ENCODE measurements at regions not wholly inside any gene's neighbourhood (a gene's known extent, or its start where the extent isn't known, plus 50 kb on each side); places are given as distances from the start of the nearest gene placed in this dataset.
"Not testable (repeated sequence)": the region's sequence is repeated elsewhere in the genome, so short reads cannot be mapped to it uniquely, and the experiment has no call there.

GRCh38 chr18:64734063-64734462 is 585.2 kb upstream of the LINC00305 start:
- H3K36me3 ChIP-seq (ENCODE audit: insufficient read depth, insufficient read length, low read length), result no peaks in the 10 kb centered on the region
- no peaks in the 10 kb centered on the region for H3K4me1 ChIP-seq (ENCODE audit: insufficient read depth, insufficient read length)

GRCh38 chr18:64725657-64726056 is 576.8 kb upstream of the LINC00305 start:
- H3K36me3 ChIP-seq (ENCODE audit: insufficient read depth, insufficient read length, low read length); H3K4me3 ChIP-seq (ENCODE audit: insufficient read length, low read depth); H3K27me3 ChIP-seq (ENCODE audit: insufficient read depth, insufficient read length); H3K4me1 ChIP-seq (ENCODE audit: insufficient read depth, insufficient read length); DNase-seq (ENCODE audit: low read depth, low spot score); H3K9me3 ChIP-seq (ENCODE audit: insufficient read depth, low read length); H3K9ac ChIP-seq (ENCODE audit: insufficient read length, low read depth): not testable (repeated sequence)

More at GRCh38 chr18:64734063-64734462, 585.2 kb upstream of the LINC00305 start:
- DNase-seq (ENCODE audit: low read depth, low spot score), result no peak
- H3K9ac ChIP-seq (ENCODE audit: insufficient read length, low read depth), result no peak overlapping the region
- no peaks in the 10 kb centered on the region for H3K27me3 ChIP-seq (ENCODE audit: insufficient read depth, insufficient read length)
- TF ChIP-seq YY1 (IDR thresholded peaks at IDR 0.05; ENCODE audit: insufficient read depth, insufficient read length) (no peak), SUZ12 (IDR thresholded peaks at IDR 0.05; ENCODE audit: extremely low read depth, insufficient read depth, insufficient read length) (no peak), ZNF274 (IDR thresholded peaks at IDR 0.05; ENCODE audit: low read depth, low read length) (no peak)
- H3K9me3 ChIP-seq (ENCODE audit: insufficient read depth, low read length), result no peaks in the 10 kb centered on the region
- no peak overlapping the region for H3K4me3 ChIP-seq (ENCODE audit: insufficient read length, low read depth)

- H3K9ac ChIP-seq (ENCODE audit: insufficient read length, low read depth), result no peak overlapping the region
- no peaks in the 10 kb centered on the region for H3K36me3 ChIP-seq (ENCODE audit: insufficient read depth, insufficient read length, low read length)
- no peak for TF ChIP-seq YY1 (IDR thresholded peaks at IDR 0.05; ENCODE audit: insufficient read depth, insufficient read length)
- TF ChIP-seq SUZ12 (IDR thresholded peaks at IDR 0.05; ENCODE audit: extremely low read depth, insufficient read depth, insufficient read length), result no peak
- no peaks in the 10 kb centered on the region for H3K9me3 ChIP-seq (ENCODE audit: insufficient read depth, low read length)
- H3K4me1 ChIP-seq (ENCODE audit: insufficient read depth, insufficient read length), result no peaks in the 10 kb centered on the region
- no peak overlapping the region for H3K4me3 ChIP-seq (ENCODE audit: insufficient read length, low read depth)
- DNase-seq (ENCODE audit: low read depth, low spot score), result no peak
- H3K27me3 ChIP-seq (ENCODE audit: insufficient read depth, insufficient read length), result no peaks in the 10 kb centered on the region
Measured at GRCh38 chr18:64720781-64721464, 572.0 kb upstream of the LINC00305 start.

- Histone ChIP-seq H3K36me3 (ENCODE audit: insufficient read depth, insufficient read length, low read length) (no peaks in the 10 kb centered on the region), H3K9ac (ENCODE audit: insufficient read length, low read depth) (no peak overlapping the region), H3K9me3 (ENCODE audit: insufficient read depth, low read length) (no peaks in the 10 kb centered on the region), H3K4me3 (ENCODE audit: insufficient read length, low read depth) (no peak overlapping the region), H3K4me1 (ENCODE audit: insufficient read depth, insufficient read length) (no peaks in the 10 kb centered on the region), H3K27me3 (ENCODE audit: insufficient read depth, insufficient read length) (no peaks in the 10 kb centered on the region)
- DNase-seq (ENCODE audit: low read depth, low spot score), result no peak
- TF ChIP-seq SUZ12 (IDR thresholded peaks at IDR 0.05; ENCODE audit: extremely low read depth, insufficient read depth, insufficient read length) (no peak), YY1 (IDR thresholded peaks at IDR 0.05; ENCODE audit: insufficient read depth, insufficient read length) (no peak)
Measured at GRCh38 chr18:64718808-64719207, 569.9 kb upstream of the LINC00305 start.

- Histone ChIP-seq H3K27me3 (ENCODE audit: insufficient read depth, insufficient read length) (no peaks in the 10 kb centered on the region), H3K4me3 (ENCODE audit: insufficient read length, low read depth) (no peak overlapping the region), H3K36me3 (ENCODE audit: insufficient read depth, insufficient read length, low read length) (no peaks in the 10 kb centered on the region), H3K9ac (ENCODE audit: insufficient read length, low read depth) (no peak overlapping the region), H3K4me1 (ENCODE audit: insufficient read depth, insufficient read length) (no peaks in the 10 kb centered on the region), H3K9me3 (ENCODE audit: insufficient read depth, low read length) (no peaks in the 10 kb centered on the region)
- DNase-seq (ENCODE audit: low read depth, low spot score), result no peak
- TF ChIP-seq YY1 (IDR thresholded peaks at IDR 0.05; ENCODE audit: insufficient read depth, insufficient read length), result no peak
- no peak for TF ChIP-seq ZNF274 (IDR thresholded peaks at IDR 0.05; ENCODE audit: low read depth, low read length)
- no peak for TF ChIP-seq SUZ12 (IDR thresholded peaks at IDR 0.05; ENCODE audit: extremely low read depth, insufficient read depth, insufficient read length)
Measured at GRCh38 chr18:64717026-64717425, 568.1 kb upstream of the LINC00305 start.

- no peaks in the 10 kb centered on the region for H3K4me1 ChIP-seq (ENCODE audit: insufficient read depth, insufficient read length)
- DNase-seq (ENCODE audit: low read depth, low spot score), result no peak
- H3K9me3 ChIP-seq (ENCODE audit: insufficient read depth, low read length), result no peaks in the 10 kb centered on the region
- H3K36me3 ChIP-seq (ENCODE audit: insufficient read depth, insufficient read length, low read length), result no peaks in the 10 kb centered on the region
- no peaks in the 10 kb centered on the region for H3K27me3 ChIP-seq (ENCODE audit: insufficient read depth, insufficient read length)
- TF ChIP-seq SUZ12 (IDR thresholded peaks at IDR 0.05; ENCODE audit: extremely low read depth, insufficient read depth, insufficient read length) (no peak), YY1 (IDR thresholded peaks at IDR 0.05; ENCODE audit: insufficient read depth, insufficient read length) (no peak), ZNF274 (IDR thresholded peaks at IDR 0.05; ENCODE audit: low read depth, low read length) (no peak)
- no peak overlapping the region for H3K9ac ChIP-seq (ENCODE audit: insufficient read length, low read depth)
- no peak overlapping the region for H3K4me3 ChIP-seq (ENCODE audit: insufficient read length, low read depth)
Measured at GRCh38 chr18:64714086-64714485, 565.2 kb upstream of the LINC00305 start.

GRCh38 chr18:64713284-64713683 is 564.4 kb upstream of the LINC00305 start:
- H3K9ac ChIP-seq (ENCODE audit: insufficient read length, low read depth), result no peak overlapping the region
- H3K4me3 ChIP-seq (ENCODE audit: insufficient read length, low read depth), result no peak overlapping the region
- H3K9me3 ChIP-seq (ENCODE audit: insufficient read depth, low read length), result no peaks in the 10 kb centered on the region
- H3K4me1 ChIP-seq (ENCODE audit: insufficient read depth, insufficient read length), result no peaks in the 10 kb centered on the region
- no peaks in the 10 kb centered on the region for H3K27me3 ChIP-seq (ENCODE audit: insufficient read depth, insufficient read length)
- no peak for DNase-seq (ENCODE audit: low read depth, low spot score)
- TF ChIP-seq SUZ12 (IDR thresholded peaks at IDR 0.05; ENCODE audit: extremely low read depth, insufficient read depth, insufficient read length), result no peak
- TF ChIP-seq ZNF274 (IDR thresholded peaks at IDR 0.05; ENCODE audit: low read depth, low read length), result no peak
- TF ChIP-seq YY1 (IDR thresholded peaks at IDR 0.05; ENCODE audit: insufficient read depth, insufficient read length), result no peak
- H3K36me3 ChIP-seq (ENCODE audit: insufficient read depth, insufficient read length, low read length), result no peaks in the 10 kb centered on the region

- H3K9ac ChIP-seq (ENCODE audit: insufficient read length, low read depth), result no peak overlapping the region
Measured at GRCh38 chr18:64712035-64712434, 563.1 kb upstream of the LINC00305 start.

More at GRCh38 chr18:64712035-64712434, 563.1 kb upstream of the LINC00305 start:
- no peaks in the 10 kb centered on the region for H3K36me3 ChIP-seq (ENCODE audit: insufficient read depth, insufficient read length, low read length)
- no peaks in the 10 kb centered on the region for H3K9me3 ChIP-seq (ENCODE audit: insufficient read depth, low read length)
- no peak for TF ChIP-seq YY1 (IDR thresholded peaks at IDR 0.05; ENCODE audit: insufficient read depth, insufficient read length)
- no peak for TF ChIP-seq SUZ12 (IDR thresholded peaks at IDR 0.05; ENCODE audit: extremely low read depth, insufficient read depth, insufficient read length)
- TF ChIP-seq ZNF274 (IDR thresholded peaks at IDR 0.05; ENCODE audit: low read depth, low read length), result no peak
- no peaks in the 10 kb centered on the region for H3K4me1 ChIP-seq (ENCODE audit: insufficient read depth, insufficient read length)
- no peak for DNase-seq (ENCODE audit: low read depth, low spot score)
- no peak overlapping the region for H3K4me3 ChIP-seq (ENCODE audit: insufficient read length, low read depth)
- no peaks in the 10 kb centered on the region for H3K27me3 ChIP-seq (ENCODE audit: insufficient read depth, insufficient read length)
